HG03139 (cell line): ENCODE measurements at regions not wholly inside any gene's neighbourhood (a gene's known extent, or its start where the extent isn't known, plus 50 kb on each side); places are given as distances from the start of the nearest gene placed in this dataset.
"Not testable (repeated sequence)": the region's sequence is repeated elsewhere in the genome, so short reads cannot be mapped to it uniquely, and the experiment has no call there.

Source experiments
- ATAC-seq: cut with Tn5 transposase; IDR thresholded peaks from one replicate; pipeline ENCODE4 v1.9.1; 2021; ENCODE audit not compliant: unreplicated experiment

DNA sequence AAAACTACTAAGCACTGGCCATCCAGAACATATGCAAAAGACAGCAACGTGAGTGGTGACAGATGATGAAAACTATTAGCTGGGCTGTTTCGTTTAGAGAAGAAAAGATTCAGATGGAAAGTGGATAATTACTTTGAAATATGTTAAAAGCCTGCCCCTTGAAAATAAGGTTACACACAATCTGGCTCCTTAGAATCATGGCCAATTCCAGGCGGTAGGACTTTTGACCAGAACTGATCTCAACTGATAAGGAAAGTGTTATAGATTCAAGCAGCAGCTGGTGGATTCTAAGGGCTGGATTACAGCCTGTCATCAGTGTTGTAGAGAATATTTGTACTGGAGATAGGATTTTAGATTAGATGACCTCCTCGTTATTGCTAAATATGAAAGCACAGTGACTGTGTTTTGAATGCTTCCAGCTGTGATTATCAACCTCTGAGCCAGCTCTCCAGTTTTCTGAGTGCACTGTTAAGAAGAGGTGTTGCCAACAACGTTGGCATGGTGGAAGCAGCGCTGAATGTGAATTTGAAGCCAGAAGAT, 75.1 kb downstream of the KBTBD2 start:
- not testable (repeated sequence) for ATAC-seq

DNA sequence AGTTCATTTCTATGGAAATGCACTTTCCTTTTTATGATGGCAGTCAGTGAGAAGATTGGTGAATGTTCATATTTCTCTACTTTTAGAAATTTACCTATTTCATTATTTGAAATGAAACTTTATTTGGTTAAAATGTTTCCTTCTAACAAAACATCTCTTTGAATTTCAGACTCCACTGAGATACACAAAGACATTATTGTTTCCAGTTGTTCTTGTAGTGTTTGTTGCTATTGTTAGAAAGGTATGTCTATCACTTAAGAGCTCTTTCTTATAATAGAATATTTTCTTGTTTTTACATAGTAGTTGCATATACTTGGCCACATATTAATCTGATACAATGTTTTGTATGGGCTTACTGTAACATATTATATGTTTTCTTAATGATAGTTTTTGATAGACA, 76.8 kb downstream of the KBTBD2 start:
- not testable (repeated sequence) for ATAC-seq

DNA sequence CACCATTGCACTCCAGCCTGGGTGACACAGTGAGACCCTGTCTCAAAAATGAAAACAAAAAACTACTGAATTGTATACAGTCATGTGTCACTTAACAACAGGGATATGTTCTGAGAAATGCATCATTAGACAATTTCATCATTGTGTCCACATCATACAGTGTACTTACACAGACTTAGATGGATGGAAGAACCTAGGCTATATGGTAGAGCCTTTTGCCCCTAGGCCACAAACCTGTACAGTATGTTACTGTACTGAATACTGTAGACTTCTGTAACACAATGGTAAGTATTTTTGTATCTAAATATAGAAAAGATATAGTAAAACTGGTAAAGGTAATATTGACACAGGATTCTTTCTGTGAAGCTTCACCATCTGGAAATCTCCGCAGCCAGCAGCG, 81.7 kb downstream of the KBTBD2 start:
- ATAC-seq, result no peak

DNA sequence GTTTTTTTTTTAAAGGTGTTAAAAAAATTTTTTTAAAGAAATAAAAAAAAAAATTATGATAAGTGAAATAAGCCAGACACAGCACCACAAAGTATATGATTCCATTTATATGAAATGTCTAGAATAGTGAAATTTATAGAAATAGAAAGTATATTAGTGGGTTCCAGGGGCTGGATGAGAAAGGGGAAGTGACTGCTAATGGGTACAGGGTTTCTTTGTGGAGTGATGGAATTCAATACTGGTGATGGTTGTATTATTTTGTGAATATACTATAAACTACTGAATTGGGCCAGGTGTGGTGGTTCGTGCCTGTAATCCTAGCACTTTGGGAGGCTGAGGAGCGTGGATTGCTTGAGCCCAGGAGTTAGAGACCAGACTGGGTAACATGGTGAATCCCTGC, 82.2 kb downstream of the KBTBD2 start:
- ATAC-seq, result no peak

DNA sequence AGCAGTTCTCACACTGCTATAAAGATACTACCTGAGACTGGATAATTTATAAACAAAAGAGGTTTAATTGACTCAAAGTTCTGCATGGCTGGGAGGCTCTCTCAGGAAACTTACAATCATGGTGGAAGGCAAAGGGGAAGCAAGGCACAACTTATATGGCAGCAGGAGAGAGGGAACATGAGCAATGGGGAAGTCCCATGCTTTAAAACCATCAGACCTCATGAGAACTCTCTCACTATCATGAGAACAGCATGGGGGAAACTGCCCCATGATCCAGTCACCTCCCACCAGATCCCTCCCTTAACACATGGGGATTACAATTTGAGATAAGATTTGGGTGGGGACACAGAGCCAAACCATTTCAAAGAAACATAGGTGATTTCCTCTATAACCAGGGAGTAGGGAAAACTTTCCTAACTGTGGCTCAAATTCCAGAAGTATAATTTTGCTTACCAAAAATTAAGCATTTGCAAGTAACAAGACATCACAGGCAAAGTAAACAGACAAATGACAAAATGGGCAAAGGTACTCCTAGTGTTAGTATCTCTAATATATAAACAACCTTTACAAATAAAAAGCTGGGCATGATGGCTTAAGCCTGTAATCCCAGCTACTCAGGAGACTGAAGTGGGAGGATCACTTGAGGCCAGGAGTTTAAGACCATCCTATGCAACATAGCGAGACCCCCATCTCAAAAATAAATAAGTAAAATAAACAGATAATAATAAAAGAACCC, 88.0 kb downstream of the KBTBD2 start:
- ATAC-seq, result no peak

DNA sequence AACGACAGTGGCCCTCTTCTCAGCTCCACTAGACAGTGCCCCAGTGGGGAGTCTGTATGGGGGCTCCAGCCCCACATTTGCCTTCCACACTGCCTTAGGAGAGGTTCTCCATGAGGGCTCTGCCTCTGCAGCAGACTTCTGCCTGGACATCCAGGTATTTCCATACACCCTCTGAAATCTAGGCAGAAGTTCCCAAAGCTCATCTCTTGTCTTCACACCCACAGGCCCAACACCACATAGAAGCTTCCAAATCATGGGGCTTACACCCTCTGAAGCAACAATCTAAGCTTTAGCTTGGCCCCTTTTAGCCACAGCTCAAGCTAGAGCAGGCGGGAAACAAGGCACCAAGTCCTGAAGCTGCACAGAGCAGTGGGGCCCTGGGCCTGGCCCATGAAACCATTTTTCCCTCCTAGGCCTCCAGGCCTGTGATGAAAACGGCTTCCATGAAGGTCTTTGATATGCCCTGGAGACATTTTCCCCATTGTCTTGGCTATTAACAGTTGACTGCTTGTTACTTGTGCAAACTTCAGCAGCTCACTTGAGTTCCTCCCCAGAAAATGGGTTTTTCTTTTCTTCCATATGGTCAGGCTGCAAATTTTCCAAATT, 89.2 kb downstream of the KBTBD2 start:
- no peak for ATAC-seq

DNA sequence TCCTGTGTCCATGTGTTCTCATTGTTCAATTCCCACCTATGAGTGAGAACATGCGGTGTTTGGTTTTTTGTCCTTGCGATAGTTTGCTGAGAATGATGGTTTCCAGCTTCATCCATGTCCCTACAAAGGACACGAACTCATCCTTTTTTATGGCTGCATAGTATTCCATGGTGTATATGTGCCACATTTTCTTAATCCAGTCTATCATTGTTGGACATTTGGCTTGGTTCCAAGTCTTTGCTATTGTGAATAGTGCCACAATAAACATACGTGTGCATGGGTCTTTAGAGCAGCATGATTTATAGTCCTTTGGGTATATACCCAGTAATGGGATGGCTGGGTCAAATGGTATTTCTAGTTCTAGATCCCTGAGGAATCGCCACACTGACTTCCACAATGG, 98.5 kb downstream of the KBTBD2 start:
- not testable (repeated sequence) for ATAC-seq

DNA sequence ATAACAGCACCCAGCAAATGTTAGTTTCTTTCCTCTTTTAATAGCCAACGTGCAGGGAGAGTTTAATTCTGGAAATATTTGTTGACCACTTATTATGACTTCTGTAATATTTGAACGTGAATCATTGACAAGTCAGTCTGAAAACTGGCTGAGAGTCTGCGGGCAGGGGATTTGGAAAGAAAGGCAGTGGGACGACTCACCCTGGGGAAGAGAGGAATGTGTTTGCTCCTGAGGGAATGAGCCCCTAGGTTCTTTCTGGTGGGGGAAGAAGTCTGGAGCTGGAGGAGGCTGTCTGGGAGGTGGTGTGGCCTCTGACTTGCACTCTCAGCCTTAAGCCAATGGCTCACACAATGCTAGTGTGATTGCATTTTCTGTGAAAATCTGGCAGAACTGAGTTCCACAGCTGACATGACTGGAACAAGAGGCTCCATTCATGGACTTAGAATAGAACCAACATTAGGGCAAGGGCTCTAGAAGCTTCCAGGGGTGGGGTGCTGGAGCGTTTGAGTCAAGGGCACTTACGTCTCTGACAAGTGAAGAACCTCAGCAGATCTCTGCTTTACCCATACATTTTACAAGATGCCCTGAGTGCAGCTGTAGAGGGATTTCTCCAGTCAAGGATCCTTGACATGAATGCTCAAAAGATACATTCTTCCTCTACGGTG, 100.7 kb downstream of the KBTBD2 start:
- ATAC-seq, result not testable (repeated sequence)

DNA sequence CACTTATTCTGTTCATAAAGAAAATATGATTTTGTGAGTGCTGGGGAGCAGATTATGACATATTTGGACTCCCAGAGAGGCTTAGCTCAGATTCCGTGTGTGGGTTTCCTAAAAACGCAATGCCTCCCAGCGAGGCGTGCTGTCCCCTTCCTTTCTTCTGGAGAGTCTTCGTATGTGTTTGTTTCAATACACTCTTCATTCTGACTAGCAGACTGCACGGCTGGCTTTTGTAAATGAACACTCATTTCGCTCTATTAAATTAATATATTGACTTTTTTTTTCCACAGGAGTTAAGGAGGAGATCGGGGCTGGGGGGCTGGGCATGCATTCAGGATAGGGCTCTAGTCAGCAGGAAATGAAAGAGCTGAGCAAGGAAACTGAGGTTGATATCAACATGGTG, 102.3 kb downstream of the KBTBD2 start:
- ATAC-seq, result not testable (repeated sequence)

DNA sequence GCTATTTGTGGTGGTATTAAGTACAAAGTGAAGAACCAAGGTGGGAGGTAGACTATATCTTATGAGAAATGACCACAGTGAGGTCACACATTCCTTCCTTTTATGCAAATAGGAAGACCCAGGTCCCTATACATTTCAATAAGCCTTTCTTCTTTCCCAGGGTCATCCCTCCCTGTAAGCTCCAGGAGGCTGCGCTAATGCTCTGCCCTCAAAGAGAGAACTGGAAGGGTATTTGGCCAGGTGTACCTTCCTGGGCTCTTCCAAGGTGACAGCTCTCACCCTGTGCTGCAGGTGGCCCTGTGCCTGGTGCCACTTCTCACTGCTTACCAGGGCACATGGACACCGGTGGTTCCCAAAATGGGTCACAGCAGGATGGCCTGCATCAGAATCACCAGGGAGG, 103.4 kb downstream of the KBTBD2 start:
- ATAC-seq, result not testable (repeated sequence)

DNA sequence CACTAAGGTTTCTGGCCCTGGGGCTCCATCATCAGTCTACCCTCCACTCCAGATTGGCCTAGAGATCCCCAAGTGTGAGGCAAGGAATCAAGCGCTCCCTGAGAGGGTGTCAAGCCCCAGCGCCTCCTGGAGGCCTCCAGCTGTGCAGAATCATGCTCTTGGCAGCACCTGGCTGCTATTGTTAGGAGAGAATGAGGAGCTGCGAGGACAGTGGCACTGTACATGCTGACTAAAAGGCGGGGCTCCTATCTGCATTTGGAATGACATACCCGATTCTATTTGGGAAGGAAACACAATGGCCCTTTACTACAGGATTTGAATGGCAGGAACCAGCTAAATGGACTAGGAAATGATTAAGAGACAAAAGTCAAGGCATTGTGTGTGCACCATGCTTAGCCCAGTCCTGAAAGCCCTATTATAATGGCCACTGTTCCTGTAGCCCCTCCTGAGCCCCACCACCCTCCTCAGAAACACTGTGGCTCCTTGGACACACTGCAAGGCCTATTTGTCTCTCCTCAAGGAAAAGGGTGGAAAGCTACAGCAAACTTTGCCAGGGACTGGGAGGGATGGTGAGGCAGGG, 106.1 kb downstream of the KBTBD2 start:
- ATAC-seq, result not testable (repeated sequence)

DNA sequence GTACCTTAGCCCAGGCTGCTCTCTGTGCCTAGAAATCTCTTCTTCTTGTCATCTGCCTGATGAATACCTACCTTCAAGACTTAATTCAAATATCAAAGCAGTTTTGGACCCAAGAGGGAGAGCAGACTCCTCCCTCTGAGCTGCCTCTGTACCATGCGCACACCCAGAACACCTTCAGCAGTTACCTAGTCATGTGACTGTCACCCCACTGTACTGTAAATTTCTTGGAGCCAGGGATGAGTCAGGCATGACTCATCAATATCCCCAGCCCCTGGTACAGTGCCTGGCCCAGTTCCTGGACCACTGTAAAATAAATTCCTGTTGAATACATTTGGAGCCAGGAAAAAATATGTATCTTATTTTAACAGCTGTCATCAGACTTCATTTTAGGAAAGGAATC, 111.7 kb downstream of the KBTBD2 start:
- not testable (repeated sequence) for ATAC-seq

DNA sequence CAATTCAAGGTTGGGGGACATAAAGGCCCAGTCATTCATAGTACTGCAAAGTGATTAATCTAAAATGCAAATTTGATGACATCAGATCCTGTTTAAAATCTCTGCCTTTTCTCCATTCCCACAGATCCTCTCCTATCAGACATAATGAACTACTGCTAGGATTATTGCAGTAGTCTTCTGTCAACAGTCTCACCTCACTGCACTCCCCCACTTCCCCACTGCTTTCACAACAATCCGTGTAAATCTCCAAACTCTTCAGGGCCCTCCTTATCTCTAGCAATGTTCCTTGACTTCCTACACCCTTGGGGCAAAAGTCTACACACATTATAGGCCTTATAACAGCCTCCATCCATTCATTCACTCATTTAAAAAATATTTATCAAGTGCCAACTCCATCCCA, 112.4 kb downstream of the KBTBD2 start:
- ATAC-seq, result no peak

DNA sequence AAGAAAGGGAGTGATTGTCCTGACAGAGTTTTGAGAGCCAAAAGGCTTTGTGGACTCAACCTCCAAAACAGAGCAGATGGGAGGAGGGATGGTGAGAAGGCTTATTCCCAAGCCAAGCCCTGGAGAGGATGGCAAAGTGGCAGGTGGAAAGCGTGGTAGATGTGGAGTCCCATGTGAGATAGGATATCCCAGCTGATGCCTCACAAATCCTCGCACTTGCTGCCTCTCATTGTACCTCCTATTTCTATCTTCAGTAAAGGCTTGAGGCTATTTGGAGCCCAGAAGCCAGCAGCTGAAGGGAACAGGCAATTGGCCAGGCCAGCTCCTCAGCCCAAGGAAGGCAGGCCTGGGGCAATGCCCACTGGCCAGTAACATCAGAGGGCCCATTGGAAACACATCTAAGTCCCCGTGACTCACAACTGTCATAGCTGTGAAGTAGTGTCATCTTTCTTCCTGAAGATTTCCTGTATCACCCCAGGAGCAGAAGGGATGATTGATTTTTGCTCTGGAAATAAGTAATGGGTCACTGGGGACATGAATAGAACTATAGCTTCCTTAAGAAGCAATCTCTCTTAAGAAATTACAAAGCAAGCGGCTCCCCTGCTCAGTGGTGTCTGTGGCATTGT, 114.4 kb downstream of the KBTBD2 start:
- ATAC-seq, result not testable (repeated sequence)

DNA sequence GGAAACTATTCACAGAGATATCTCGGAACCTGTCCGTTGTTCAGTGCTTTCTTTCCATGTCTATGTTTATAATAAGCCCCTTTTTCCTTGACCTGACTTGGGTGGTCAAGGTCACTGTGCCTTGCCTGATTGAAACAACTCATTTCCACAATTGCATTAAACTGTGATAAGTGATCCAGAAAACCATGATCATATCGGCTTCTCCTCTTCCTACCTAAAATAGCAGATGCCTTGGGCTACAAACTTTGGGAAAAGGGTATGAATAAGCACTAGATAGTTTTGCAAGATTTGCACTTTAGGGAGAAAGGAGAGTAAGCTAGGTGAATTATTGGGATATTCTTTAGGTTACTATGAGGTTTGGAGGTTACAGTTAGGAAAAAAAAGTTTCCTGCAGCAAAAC, 115.2 kb downstream of the KBTBD2 start:
- not testable (repeated sequence) for ATAC-seq

DNA sequence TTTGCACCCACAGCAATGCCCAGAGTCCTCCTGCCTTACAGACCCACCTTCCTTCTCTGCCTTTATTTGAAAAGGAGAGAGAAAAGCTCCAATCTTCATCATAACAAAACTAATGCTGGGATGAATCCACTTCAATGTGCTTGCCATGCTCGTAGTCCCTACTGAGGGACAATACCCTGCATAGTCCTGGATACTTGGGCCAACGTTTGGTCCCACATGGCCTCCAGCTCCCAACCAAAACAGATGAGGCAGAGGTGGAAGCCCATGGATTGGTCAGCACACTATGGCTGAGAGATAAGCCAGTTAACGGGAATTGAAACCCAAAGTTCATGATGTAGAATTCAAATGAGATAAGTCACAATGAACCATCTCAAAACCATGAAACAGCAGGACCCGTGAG, 115.8 kb downstream of the KBTBD2 start:
- not testable (repeated sequence) for ATAC-seq

DNA sequence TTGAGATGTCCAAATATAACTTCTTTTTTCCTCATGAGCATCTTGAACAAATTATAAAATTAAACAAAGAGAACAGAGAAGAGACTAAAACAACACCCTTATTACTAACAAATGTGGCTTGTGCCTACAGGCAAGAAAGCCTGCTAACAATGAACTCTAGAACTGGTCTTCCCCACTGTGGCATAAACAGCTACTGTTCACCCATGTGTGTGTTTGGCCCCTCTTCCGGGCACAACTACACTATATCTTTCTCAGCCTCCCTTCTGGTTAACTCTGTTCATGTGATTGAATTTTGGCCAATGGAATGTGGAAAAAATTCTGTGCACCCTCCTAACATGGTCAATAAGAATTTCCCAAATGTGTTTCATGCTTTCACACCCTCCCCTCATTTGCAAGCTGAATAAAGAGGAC, 117.0 kb downstream of the KBTBD2 start:
- ATAC-seq, result no peak

DNA sequence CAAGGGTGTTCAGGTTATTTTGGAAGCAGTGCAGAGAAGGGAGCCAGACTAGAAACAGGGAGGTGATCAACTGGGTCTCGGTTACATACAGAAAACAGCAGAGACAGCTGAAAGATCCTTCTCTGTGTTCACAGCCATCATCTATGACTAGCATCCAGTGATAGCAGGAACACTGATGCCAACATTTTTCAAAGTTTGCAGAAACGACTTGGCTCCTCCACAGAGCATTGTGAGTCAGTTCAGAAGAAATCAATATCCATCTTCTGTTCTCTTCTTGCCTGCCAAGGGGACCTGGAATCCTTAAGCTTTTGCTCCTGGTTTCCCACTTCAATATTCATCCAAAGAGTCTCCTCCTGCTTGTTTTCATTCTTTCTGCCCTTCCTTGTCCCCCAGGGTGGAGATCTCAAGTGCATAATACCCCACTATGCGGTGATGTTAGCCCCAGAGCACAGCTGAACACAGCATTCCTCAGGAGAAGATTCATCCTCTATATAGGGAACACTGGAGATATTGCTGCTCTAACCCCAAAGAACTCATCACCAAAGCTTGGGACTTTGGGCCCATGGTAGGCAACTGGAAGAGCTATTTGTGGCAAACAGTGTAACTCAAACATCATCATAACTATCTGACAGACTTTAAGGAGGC, 122.6 kb downstream of the KBTBD2 start:
- not testable (repeated sequence) for ATAC-seq

DNA sequence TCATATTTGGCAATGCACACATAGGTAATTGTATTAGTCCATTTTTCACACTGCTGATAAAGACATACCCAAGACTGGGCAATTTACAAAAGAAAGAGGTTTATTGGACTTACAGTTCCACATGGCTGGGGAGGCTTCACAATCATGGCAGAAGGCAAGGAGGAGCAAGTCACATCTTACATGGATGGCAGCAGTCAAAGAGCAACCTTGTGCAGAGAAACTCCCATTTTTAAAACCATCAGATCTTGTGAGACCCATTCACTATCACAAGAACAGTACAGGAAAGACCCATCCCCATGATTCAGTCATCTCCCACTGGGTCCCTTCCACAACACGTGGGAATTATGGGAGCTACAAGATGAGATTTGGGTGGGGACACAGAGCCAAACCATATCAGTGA, 123.2 kb downstream of the KBTBD2 start:
- not testable (repeated sequence) for ATAC-seq

DNA sequence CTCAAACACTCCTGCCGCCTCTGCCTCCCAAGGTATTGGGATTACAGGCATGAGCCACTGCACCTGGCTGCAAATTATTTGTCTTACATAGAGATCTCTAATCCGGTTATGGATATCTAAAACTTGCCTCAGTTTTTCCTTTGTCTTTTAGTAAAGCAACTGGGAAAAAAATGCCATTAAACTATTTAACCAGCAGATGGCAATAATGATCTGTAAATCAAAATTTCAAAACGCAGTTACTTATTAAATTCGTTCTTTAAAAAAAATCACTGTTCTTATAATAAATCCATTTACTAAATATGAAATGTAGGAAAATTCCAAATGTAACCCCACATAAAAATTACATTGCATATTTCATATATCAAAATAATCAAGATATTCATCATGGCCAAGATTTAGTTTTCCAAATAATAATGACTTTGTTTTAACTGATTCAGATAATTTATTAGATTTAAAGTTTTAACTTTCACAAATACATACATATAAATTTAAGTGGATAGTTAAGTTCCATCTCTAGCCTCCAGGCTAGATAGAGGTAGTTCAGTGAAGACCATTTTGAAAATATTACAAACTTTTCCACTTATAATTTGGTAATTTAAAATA, 125.8 kb downstream of the KBTBD2 start:
- ATAC-seq, result not testable (repeated sequence)
